LNCaP clone FGC (cell line): ENCODE measurements at regions not wholly inside any gene's neighbourhood (a gene's known extent, or its start where the extent isn't known, plus 50 kb on each side); places are given as distances from the start of the nearest gene placed in this dataset.

Experiments
- DNase-seq: peaks from one replicate; pipeline ENCODE4 v3.0.0-alpha.2; 2011; ENCODE audit warnings: low read depth
- H3K4me3 ChIP-seq: 2 replicates; pipeline ENCODE4 v1.5.1; 2011; ENCODE audit warnings: mild to moderate bottlenecking, low read depth, low read length, control low read depth
- CTCF ChIP-seq: IDR thresholded peaks from 2 replicates; pipeline ENCODE4 v1.5.1; 2012; ENCODE audit warnings: mild to moderate bottlenecking; ENCODE audit not compliant: control insufficient read depth, insufficient read depth; ENCODE audit errors: extremely low read depth

GRCh38 chr1:117795190-117795589, 134.2 kb downstream of the GDAP2 start:
- TF ChIP-seq CTCF = no peak
- no peak for DNase-seq
- H3K4me3 ChIP-seq = no peak overlapping the region

DNA sequence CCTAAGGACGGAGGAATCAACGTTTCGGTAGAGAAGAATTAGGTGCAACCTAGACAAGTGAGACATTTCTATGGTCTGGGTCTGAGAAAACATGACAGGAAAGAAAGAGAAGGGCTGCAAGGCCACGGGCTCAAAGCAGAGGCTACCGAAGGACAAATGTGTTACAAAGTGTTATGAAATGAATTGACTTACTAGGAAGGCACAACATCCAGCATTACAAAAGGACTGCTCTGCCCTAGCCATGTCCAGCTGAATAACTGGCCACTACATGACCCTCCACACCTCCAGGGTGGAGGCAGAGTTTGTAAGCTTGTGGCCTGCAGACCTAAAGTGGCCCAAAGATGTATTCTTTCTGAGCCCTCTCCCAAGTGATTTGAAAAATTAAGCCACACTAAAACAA, 133.6 kb downstream of the GDAP2 start:
- DNase-seq = no peak
- H3K4me3 ChIP-seq = no peak overlapping the region
- no peak for TF ChIP-seq CTCF

- no peak overlapping the region for H3K4me3 ChIP-seq
- no peak for DNase-seq
- TF ChIP-seq CTCF = no peak
Observed at GRCh38 chr1:117796226-117796625, 133.2 kb downstream of the GDAP2 start.

DNA sequence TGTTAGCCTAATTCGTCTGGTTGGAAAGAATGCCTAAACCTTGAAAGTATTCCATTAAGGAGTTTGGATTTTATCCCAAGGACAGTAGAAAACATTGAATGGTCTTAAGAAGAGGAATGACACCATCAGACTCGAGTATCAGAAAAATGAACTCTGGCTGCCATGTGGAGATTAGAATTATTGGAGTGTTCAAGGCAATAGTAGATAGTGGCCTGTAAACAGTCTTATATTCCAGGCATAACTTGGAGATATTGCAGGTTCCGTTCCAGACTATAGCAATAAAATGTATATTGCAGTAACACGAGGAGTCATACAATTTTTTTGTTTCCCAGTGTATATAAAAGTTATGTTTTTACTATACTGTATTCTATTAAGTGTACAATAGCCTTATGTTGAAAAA, 130.9 kb downstream of the GDAP2 start:
- no peak overlapping the region for H3K4me3 ChIP-seq
- no peak for TF ChIP-seq CTCF
- no peak for DNase-seq

DNA sequence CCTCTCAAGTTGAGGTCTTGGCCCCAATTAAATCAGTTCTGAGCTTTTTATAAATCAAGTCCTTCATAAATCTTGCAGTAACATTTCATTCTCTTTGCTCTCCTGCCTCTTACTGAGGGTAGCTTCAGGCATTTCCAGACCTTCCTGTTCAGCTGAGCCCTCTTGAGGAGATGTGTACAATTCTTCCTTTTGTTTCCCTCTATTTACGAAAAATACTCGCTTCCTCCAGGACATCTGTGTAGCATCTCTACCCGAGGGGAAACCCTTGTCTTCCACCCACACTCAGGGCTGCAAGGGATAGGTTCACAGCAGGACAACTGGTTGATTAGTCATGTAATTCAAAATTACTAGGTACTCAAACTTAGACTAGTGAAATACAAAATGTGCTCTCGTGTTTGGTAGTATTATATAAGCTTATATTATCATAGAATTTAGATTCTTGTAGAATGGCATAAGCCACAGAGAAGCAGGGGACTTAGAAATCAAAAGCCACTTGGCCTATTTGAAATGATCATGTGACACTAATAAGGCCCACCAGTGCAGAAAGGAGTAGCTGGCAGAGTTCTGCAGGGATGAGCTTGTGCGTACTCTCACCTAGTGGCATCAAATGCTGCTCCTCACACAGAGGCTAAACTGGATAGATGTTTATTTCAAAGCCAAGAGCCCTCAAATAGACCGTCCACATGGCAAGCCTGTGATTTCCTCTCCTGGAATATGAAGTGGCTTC, 126.7 kb downstream of the GDAP2 start:
- no peak for DNase-seq
- TF ChIP-seq CTCF = no peak

DNA sequence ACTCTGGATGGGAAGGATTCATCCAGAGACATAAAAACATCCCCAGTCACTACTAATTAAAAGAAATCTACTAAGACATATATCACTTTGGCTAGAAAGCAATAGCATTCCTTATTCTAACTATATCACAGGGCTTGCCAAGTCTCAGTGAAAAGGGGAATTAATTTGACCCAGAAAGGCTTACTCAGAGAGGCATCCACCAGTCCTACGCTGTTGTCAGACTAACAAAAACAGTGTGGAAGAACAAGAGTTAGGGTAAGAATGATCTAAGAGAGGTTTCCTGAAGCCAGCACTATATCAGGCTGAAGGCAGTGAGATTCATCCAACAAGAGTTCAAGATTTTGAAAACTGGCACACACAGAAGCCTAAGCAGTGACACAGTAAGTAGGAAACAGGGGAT, 126.1 kb downstream of the GDAP2 start:
- no peak overlapping the region for H3K4me3 ChIP-seq
- TF ChIP-seq CTCF = no peak
- no peak for DNase-seq

More for the DNA sequence above, 126.7 kb downstream of the GDAP2 start:
- H3K4me3 ChIP-seq = no peak overlapping the region

GRCh38 chr1:117809764-117810163, 119.7 kb downstream of the GDAP2 start:
- no peak overlapping the region for H3K4me3 ChIP-seq
- no peak for DNase-seq
- no peak for TF ChIP-seq CTCF
